ENCODE measurements at regions not wholly inside any gene's neighbourhood (a gene's known extent, or its start where the extent isn't known, plus 50 kb on each side); places are given as distances from the start of the nearest gene placed in this dataset.

GRCh38 chr6:170085475-170086401 lies 205.1 kb downstream of the DLL1 start:
- DNase-seq (ENCODE audit: low read depth), result no peak
- no peak overlapping the region for H3K4me3 ChIP-seq (ENCODE audit: control insufficient read depth, low read depth, low read length)
- no peak for TF ChIP-seq CTCF (conservative IDR thresholded peaks at IDR 0.05; ENCODE audit: control insufficient read depth, insufficient read depth, low read depth, low read length)

- TF ChIP-seq CTCF (conservative IDR thresholded peaks at IDR 0.05; ENCODE audit: control insufficient read depth, insufficient read depth, low read depth, low read length), result no peak
- DNase-seq (ENCODE audit: low read depth), result no peak
- no peak overlapping the region for H3K4me3 ChIP-seq (ENCODE audit: control insufficient read depth, low read depth, low read length)
Observed at GRCh38 chr6:170084166-170084730, 206.6 kb downstream of the DLL1 start.

- H3K4me3 ChIP-seq (ENCODE audit: control insufficient read depth, low read depth, low read length), result no peak overlapping the region
- DNase-seq (ENCODE audit: low read depth), result no peak
- TF ChIP-seq CTCF (conservative IDR thresholded peaks at IDR 0.05; ENCODE audit: control insufficient read depth, insufficient read depth, low read depth, low read length), result no peak
Observed at GRCh38 chr6:170083236-170084051, 207.4 kb downstream of the DLL1 start.

GRCh38 chr6:170082531-170083187 lies 208.2 kb downstream of the DLL1 start:
- no peak overlapping the region for H3K4me3 ChIP-seq (ENCODE audit: control insufficient read depth, low read depth, low read length)
- no peak for DNase-seq (ENCODE audit: low read depth)
- no peak for TF ChIP-seq CTCF (conservative IDR thresholded peaks at IDR 0.05; ENCODE audit: control insufficient read depth, insufficient read depth, low read depth, low read length)

GRCh38 chr6:170082067-170082466 lies 208.8 kb downstream of the DLL1 start:
- no peak for TF ChIP-seq CTCF (conservative IDR thresholded peaks at IDR 0.05; ENCODE audit: control insufficient read depth, insufficient read depth, low read depth, low read length)
- H3K4me3 ChIP-seq (ENCODE audit: control insufficient read depth, low read depth, low read length), result no peak overlapping the region
- DNase-seq (ENCODE audit: low read depth), result no peak

- no peak for TF ChIP-seq CTCF (conservative IDR thresholded peaks at IDR 0.05; ENCODE audit: control insufficient read depth, insufficient read depth, low read depth, low read length)
- no peak overlapping the region for H3K4me3 ChIP-seq (ENCODE audit: control insufficient read depth, low read depth, low read length)
- no peak for DNase-seq (ENCODE audit: low read depth)
Observed at GRCh38 chr6:170081556-170081955, 209.3 kb downstream of the DLL1 start.

Data from fibroblast of mammary gland (primary cell).